GM18511 (cell line): ENCODE measurements at regions not wholly inside any gene's neighbourhood (a gene's known extent, or its start where the extent isn't known, plus 50 kb on each side); places are given as distances from the start of the nearest gene placed in this dataset.
A peak's percentile ranks its signal among the peaks of the same experiment; 100 is the strongest.

Source experiments
- ATAC-seq: cut with Tn5 transposase; IDR thresholded peaks from one replicate; pipeline ENCODE4 v1.9.1; 2021; ENCODE audit warnings: mild to moderate bottlenecking, moderate library complexity; ENCODE audit not compliant: unreplicated experiment

DNA sequence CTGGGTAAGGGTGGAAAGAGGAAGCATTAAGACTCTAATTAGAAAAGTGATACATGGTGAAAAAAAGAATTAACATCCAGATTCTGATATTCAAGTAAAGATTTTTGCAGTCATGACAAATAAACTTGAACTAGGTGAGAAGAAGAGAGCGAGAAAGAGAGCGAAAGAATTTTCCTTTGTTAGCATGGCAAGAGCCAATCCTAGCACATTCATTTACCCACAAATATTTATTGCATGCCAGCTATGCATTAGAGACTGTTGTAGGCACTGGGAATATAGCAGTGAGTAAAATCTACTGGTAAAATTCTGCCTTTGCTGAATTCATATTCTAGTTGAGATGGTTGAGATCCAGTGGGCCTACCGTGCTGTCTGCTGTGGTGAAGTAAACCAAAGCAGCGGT lies 177.9 kb upstream of the DPH6 start:
- ATAC-seq: no peak

DNA sequence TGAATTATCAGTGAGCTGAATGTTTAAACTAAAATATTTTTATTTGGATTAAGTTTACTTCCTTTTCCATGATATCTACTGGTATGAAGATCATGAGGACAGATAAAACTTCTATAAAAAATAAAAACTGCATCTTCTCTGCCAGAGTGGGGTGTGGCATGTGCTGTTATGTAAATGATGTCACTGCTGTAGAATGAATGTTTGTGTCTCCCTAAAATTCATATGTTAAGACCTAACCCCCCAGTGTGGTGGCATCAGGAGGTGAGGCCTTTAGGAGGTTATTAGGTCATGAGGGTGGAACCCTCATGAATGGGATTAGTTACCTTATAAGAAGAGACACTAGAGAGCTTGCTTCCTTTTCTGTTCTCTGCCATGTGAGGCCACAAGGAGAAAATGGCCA lies 178.7 kb upstream of the DPH6 start:
- no peak for ATAC-seq

DNA sequence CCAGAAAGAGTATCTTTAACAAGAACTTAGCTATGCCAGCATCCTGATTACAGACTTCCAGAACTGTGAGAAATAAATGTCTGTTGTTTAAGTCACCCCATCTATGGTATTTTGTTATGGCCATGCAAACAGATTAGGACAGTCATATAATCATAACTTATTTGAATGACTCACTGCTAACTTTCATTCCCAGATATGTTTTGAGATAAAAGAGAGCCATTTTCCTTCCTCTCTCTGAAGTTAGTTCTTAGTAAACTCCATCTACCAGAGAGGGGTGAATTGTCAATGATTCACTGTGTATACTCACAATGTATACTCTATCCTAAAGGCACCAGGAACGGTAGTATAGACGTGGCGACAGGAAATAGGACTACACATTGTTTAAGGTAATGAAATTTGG lies 179.4 kb upstream of the DPH6 start:
- no peak for ATAC-seq

DNA sequence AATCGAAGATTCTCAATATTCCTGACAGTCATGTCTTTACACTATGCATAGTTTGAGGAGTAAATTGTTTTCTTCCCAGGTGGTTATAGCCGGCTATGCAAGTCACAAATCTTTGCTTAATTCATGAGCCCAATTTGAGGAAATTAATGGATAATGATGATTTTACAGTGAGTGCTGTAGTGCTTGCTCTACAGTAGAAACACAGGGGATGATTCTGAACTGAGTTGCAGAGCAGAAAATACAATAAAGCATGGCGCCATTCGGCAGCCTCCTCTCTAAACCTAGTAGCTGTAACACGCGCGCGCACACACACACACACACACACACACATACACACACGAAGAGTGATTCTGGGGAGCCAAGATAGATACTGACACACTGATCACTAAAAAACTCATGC lies 181.7 kb upstream of the DPH6 start:
- no peak for ATAC-seq

DNA sequence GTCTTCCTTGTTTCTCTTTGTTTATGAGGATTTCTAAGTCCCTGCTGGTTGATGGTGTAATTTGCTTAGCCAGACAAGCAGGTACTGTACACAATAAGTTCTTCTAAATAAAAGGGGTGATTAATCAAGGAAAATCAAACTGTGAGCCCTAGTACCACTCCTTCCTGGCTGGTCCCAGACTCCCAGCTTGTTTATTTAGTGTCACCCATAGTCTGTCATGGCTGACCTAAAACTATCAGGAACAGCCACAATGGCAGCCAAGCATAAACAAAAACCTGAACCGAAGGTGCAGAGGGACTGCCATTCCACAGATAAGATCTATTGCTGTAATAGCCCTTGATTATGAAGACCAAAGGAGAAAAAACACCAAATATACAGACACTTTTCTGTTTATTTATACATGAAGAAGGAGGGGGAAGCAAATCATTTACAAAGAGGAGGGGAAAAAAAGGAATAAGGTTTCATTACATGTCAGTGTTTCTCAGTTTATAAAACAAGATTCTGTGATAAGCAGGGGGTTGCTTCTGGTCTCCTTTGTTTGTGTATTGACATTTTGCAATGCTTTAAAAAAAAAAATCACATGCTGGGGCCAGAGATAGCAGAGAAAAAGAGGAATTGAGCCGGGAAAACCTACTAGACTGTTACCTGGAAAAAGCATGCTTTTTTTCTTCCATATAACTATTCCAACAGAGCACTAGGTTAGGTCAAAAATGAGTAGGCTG lies 182.4 kb upstream of the DPH6 start:
- ATAC-seq: no peak

DNA sequence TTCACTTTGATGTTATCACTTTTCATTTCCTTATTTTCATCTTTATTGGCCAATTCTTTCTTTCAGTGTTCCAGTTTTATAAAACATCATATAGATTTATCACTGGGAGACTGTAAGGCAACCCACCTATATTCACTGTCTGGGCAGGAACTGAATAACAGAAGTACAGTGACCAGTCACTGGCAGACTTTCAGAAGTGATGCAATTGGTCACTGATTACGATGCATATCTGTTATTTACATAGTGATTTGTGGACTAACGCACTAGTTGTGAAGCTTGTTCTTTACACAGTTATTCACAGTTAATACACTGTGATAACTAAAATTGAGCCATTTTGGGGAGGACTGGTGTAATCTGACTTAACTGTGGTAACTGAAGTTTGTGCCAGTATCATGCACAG lies 190.2 kb upstream of the DPH6 start:
- no peak for ATAC-seq

DNA sequence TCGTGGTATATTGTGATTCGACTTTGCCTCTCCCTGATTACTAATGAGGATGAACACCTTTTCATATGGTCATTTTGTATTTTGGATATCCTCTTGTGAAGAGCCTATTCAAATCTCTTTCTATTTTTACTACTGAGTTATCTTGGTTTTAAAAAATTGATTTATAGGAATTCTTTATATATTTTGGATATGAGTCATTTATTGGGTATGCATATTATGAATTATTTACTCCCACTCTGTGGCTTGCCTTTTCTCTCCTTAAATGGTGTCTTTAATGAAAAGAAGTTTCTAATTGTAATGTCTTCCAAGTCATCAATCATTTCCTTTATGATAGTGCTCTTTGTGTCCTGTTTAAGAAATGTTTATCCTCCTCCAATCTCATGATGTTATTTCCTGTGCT lies 191.5 kb upstream of the DPH6 start:
- ATAC-seq: no peak

DNA sequence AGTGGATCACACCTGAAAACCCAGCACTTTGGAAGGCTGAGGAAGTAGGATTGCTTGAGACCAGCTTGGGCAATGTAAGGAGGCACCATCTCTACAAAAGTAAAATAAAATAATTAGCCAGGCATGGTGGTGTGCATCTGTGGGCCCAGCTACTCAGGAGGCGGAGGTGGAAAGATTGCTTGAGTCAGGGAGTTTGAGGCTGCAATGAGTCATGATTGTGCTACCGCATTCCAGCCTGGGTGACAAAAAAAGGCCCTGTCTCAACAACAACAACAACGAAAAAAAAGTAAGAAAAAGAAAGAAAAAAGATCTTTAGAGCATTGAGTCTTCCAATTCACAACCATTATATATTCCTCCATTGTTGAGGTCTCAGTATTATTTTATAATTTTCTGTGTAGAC lies 192.4 kb upstream of the DPH6 start:
- no peak for ATAC-seq

DNA sequence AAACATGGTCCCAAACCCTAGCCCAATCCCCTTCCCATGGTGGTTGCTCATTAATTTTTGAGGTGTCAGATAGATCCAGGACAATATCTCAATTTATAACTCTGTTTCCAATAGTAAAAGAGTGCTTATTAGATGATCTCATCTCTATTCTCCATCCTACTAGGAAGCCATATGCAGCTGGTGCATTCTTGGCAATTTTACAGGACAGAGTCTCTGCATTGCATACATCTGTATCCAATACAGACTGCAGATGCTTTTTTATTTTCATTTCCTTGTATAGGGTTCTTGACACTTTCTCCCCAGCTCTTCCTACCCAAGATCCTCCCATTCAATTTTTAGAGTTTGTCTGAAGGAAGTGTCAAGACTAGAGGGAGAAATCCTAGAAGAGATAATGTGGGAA lies 194.8 kb upstream of the DPH6 start:
- ATAC-seq: no peak

DNA sequence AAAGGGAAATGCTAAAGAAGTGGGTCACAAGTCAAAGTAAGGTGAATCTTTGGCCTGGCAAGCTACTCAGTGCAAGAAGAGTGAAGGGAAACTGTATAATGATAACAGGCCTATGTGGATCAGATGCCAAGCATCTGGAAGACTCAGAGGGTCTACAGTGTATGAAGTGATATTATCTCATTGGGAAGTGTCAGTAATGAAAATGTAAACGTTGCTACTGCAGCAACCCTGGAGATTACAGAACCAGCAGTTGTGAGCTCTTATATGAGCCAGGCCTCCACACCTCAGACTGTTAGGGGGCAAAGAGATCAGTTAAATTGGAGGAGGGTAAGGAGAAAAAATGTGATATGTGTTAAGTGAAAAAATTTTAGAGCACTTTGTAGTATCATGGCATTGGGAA lies 195.4 kb upstream of the DPH6 start:
- ATAC-seq: no peak

DNA sequence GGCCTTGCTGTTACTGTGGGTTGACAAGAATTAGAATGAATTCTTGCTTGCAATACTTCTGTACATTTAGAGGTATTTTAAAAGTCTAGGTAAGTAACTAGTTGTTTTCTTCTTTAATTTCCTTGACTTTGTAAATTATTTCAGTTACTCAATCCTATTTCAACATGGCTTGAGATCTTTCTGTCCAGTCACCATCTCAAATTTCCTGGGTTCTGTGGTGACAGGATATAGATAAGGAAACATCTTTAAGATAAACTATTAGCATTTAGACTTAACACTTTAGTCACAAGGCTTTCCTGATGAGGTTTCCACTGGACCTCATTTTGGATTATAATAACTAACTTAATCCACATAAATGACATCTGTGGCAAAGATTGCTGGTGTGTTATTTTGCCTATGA lies 195.9 kb upstream of the DPH6 start:
- no peak for ATAC-seq

DNA sequence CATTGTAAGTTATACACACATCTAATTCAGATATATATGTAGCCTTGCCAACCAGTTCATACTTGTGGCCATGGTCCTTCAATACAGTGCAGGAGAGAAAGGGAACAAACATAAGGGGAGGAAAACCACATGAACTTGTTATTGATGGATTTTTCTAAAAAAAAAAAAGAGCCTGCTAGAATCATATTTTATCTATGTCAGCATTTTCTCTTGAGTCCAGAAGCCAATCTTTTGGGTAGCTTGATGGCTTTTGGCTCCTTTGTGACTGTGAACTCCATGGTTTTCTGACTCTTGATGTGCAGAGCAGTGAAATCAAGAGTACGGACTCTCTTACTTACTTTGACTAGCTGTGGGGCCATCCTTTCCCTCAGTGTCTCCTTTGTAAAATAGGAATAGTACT lies 197.4 kb upstream of the DPH6 start:
- ATAC-seq: no peak

DNA sequence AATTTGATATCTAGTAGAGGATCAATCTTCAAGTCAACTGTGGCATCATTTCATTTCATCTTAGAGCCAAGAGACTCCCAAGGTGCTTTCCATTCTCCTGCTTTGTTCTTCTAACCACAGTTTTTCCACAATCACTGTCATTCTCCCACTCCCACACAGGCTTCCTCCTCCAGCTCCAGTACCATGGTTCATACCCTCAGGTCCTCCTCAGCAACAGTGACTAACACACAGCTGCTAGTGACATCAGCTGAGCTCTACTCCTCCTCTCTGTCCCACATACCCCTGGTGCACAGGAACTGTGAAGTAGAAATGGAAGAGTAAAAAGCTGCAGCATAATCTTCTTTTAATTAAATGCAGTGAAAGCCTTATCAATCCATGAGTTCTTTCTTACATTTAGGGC lies 200.2 kb upstream of the DPH6 start:
- no peak for ATAC-seq

DNA sequence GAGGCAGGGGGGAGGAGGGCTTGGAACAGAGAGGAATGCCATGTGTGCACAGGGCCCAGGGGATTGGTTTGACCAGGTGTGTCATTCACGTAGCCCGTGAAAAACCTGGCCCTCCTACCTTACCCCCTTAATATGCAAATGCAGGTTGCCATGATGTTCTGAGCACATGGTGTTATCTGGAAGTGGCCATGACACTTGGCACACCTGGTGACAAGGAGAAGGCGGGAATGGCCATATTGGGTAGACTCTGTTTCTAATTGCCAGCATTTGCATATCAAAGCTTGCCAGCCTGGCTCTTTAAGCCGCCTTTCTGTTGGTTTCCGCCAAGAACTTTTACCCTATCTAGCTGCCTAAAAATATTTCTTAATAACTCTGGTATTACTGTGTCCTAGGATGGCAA lies 202.1 kb upstream of the DPH6 start:
- no peak for ATAC-seq

DNA sequence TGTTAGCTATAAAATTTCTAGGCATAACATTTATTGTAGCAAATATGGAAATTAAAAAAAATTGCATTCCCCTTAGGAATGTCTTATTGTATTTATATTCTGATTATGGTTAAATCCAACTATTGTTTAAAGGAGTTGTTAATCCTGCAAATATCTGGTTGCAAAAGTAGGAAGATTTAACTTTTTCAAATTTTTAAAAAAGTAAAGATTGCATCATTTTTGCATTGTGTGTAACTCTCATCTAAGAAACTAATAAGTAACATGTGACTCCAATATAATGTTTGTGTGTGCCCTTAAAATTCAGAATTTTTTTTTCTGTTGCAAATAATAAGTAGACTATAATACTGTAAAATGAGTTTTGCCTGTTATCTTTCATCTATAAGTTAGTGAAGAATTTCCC lies 204.1 kb upstream of the DPH6 start:
- ATAC-seq: no peak

DNA sequence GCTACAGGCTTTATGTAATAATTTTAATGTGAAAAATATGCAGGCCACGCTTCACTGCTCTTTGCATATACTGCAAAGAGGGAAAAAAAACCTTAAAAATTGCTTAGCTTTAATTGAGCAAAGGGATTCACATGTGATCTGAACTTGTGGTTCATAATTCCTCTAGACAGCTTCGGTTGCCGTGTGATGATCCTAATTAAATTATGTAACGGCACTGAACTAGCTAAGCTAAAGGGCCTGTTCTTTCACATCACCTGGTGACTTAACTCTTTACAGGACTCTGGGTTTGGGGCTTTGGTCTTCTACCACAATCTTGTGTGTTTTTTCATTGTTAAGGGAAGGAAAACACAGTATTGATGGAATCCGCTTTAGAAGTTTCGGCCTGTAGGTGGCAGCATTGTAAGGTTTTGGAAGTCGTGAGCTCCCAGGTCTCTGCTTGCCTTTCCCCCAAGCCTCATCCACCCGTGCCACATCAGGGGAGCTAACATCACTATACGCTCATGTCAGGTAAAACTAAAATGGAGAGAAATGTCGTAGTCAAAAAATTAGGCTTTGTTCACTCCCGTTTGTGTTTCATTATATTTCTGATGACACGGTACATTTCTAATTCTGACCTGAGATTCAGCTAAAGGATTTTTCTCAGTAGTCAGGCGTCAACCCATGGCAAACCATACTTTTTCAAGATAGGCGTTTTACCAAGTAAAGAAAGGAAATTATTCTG lies 205.6 kb upstream of the DPH6 start:
- peak; percentile 88 for ATAC-seq

DNA sequence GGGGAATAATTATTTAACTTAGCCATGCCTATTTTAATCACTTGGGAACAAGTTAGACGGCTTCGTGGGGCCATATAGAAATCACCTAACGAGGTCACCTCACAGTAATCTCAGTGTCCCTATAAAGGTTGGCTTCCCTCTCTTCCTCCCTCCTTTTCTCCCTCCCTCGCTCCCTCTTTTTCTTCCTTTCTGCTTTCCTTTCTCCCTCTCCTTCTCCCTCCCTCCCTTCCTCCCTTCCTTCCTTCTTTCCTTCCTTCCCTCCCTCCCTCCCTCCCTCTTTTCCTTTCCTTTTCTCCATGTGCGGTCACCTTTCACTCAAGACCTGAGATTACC lies 206.1 kb upstream of the DPH6 start:
- no peak for ATAC-seq

DNA sequence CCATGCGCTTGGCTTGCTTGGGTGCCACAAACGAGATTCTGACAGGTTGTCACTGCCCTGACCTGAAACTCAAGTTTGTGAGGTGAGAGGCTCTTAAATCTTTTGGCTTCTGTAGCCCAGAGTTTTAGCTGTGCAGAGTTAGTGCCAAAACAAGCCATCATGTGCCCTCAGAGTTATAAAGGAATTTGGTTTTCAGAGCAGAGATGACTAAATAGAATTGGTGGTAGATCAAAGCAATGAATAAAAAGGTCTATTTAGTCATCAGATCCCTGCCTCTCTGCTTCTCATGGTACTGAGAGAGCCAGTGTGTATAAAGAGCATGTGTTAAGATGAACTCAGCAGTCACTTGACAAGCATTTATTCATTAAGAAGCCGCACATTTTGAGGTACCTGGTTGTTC lies 207.5 kb upstream of the DPH6 start:
- ATAC-seq: no peak

DNA sequence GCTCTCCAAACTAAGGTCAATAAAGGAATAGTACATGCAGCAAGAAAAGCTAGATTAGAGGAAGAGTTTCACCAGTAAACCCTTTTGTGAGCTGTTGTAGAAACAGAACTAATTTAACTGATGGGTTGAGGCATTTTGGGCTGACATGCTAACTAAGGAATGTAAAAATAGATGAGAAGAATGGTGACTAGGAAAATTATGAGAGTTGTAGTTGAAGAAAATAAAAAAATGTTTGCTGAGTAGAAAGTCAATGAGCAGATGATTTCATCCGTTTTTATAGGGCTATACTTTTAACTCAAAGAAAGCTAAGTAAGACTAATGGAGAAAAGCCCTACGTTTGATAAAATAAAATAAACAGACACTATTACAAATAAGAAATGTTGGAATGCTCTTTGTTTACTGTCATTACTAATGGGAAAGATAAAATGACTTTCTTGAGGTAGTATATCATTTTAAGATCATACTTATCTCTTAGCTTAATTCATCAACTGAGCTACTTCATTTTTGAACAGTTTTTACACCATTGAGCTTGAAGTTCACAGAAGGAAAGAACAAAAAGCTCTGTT lies 209.4 kb upstream of the DPH6 start:
- ATAC-seq: no peak

DNA sequence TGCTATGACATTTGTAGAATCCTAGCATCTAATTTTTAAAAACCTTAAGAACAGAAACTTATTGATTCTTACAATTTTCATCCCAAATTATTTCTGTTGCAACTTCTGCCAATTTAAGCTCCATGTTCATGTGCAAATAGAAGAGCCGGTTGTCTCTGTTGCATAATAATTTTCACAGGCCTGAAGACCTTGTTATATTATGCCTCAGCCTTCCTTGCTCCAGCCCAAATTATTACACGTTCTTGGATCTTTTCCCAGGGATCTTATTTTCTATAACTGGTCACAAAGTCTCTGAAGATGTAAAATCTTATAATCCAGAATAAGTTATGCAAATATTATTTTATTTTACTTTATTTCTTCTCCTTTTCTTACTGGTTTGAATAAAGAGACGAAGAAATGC lies 210.7 kb upstream of the DPH6 start:
- no peak for ATAC-seq

DNA sequence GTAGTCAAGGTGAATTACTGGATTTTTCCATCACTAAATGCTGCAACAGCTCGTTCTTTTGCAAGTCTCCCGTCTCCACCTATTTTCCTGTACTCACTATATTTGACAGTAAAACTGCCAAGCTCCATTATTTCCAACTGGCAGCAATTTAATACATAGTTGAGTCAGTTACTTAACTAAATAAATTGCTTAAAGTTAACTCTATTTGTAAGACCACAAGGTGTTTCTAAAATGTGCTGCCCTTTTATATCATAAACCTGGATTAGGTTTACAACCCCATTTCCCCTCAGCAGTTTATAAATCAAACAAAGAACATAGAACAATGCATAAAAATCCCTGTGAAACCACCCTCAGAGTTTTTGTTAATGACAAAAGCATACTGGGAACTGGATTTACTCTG lies 211.4 kb upstream of the DPH6 start:
- no peak for ATAC-seq

DNA sequence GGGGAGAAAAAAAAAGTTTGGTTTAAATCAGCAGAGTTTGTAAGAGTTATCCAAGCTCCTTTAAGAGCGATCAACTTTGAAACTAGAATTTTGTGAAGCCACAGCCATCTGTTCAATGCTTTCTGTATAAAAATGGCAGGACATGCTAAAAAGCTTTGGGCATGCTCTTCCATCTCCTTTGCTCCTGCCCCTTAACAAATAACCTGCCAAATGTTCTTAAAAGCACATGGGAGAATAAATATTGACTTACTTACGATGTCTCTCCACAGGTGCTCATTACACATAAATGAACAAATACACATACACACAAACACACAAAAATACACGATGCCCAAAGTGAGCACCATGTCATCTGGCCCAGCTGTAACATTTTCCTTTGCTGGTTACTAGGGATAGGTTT lies 211.8 kb upstream of the DPH6 start:
- no peak for ATAC-seq
